Omental fat pad (tissue), 3 donors: ENCODE measurements at regions not wholly inside any gene's neighbourhood (a gene's known extent, or its start where the extent isn't known, plus 50 kb on each side); places are given as distances from the start of the nearest gene placed in this dataset.

Experiments used
- ATAC-seq: fragments of 150-250 bp; one replicate; pipeline ENCODE4 v1.9.1; 2016; ENCODE audit warnings: mild to moderate bottlenecking, moderate library complexity; ENCODE audit not compliant: low FRiP score
- DNase-seq: peaks from one replicate; pipeline ENCODE4 v3.0.0-alpha.2; 2019; ENCODE audit warnings: low spot score
- CTCF ChIP-seq, 3 donors: fragments of 450-650 bp; IDR thresholded peaks; one replicate each; pipeline ENCODE4 v1.5.1; 2016 to 2017; ENCODE audit warnings: antibody characterized with exemption in 3 of 3, mild to moderate bottlenecking in 3 of 3, moderate library complexity in 2 of 3

- DNase-seq (no peak), ATAC-seq (no peak)
- TF ChIP-seq CTCF (IDR thresholded peaks at IDR 0.05), result no peak
Measured at GRCh38 chrX:109812236-109812635, 79.2 kb upstream of the ACSL4 start.

GRCh38 chrX:109813236-109813635 lies 80.2 kb upstream of the ACSL4 start:
- no peak for TF ChIP-seq CTCF (IDR thresholded peaks at IDR 0.05)
- ATAC-seq, result no peak
- no peak for DNase-seq

- DNase-seq (no peak), ATAC-seq (no peak)
- no peak for TF ChIP-seq CTCF (IDR thresholded peaks at IDR 0.05)
Measured at GRCh38 chrX:109818976-109819375, 85.9 kb upstream of the ACSL4 start.

GRCh38 chrX:109822861-109823260 lies 89.8 kb upstream of the ACSL4 start:
- no peak for ATAC-seq
- no peak for TF ChIP-seq CTCF (IDR thresholded peaks at IDR 0.05)
- no peak for DNase-seq

GRCh38 chrX:109826954-109827708 lies 94.1 kb upstream of the ACSL4 start:
- no peak for TF ChIP-seq CTCF (IDR thresholded peaks at IDR 0.05)
- DNase-seq, result no peak
- ATAC-seq, result peak; percentile 85

GRCh38 chrX:109827772-109828171 lies 94.7 kb upstream of the ACSL4 start:
- no peak for ATAC-seq
- TF ChIP-seq CTCF (IDR thresholded peaks at IDR 0.05), result no peak
- no peak for DNase-seq

GRCh38 chrX:109830157-109830703 lies 97.2 kb upstream of the ACSL4 start:
- DNase-seq (no peak), ATAC-seq (peak; percentile 10)
- TF ChIP-seq CTCF (IDR thresholded peaks at IDR 0.05), result no peak
